ENCODE measurements at regions not wholly inside any gene's neighbourhood (a gene's known extent, or its start where the extent isn't known, plus 50 kb on each side); places are given as distances from the start of the nearest gene placed in this dataset.

- TF ChIP-seq CTCF (IDR thresholded peaks at IDR 0.05) (no peak), POLR2A (IDR thresholded peaks at IDR 0.05) (no peak)
These were observed 244.7 kb downstream of the KCNS3 start for GRCh38 chr2:18123211-18123570.
